NCI-H524 treated with DMSO at 0.1 percent for 48 hours (cell line): ENCODE measurements at regions not wholly inside any gene's neighbourhood (a gene's known extent, or its start where the extent isn't known, plus 50 kb on each side); places are given as distances from the start of the nearest gene placed in this dataset.
"Not testable (repeated sequence)": the region's sequence is repeated elsewhere in the genome, so short reads cannot be mapped to it uniquely, and the experiment has no call there.

ENCODE experiments used
- DNase-seq: peaks from one replicate; lab custom pipeline; 2025; lab: John Stamatoyannopoulos, UW

- no peak for DNase-seq
These were observed 348.5 kb downstream of the ANKRD30A start for GRCh38 chr10:37473906-37474305.

GRCh38 chr10:37467246-37467645, 341.8 kb downstream of the ANKRD30A start:
- DNase-seq, result no peak

- DNase-seq, result no peak
These were observed 331.1 kb downstream of the ANKRD30A start for GRCh38 chr10:37456456-37456855.

GRCh38 chr10:37448161-37448560, 322.8 kb downstream of the ANKRD30A start:
- DNase-seq, result no peak

- DNase-seq, result no peak
These were observed 317.5 kb downstream of the ANKRD30A start for GRCh38 chr10:37442882-37443281.

- DNase-seq, result not testable (repeated sequence)
These were observed 315.8 kb downstream of the ANKRD30A start for GRCh38 chr10:37441224-37441623.

GRCh38 chr10:37439826-37440225, 314.4 kb downstream of the ANKRD30A start:
- no peak for DNase-seq

- DNase-seq, result no peak
These were observed 311.0 kb downstream of the ANKRD30A start for GRCh38 chr10:37436357-37436756.

- no peak for DNase-seq
These were observed 308.7 kb downstream of the ANKRD30A start for GRCh38 chr10:37434091-37434490.
